Activated naive CD4-positive, alpha-beta T cell treated with anti-CD3 and anti-CD28 coated beads, Interleukin-2, amount 50 U/mL, for 24 hours (primary cell): ENCODE measurements at regions not wholly inside any gene's neighbourhood (a gene's known extent, or its start where the extent isn't known, plus 50 kb on each side); places are given as distances from the start of the nearest gene placed in this dataset.

Experiments
- H3K27ac Mint-ChIP-seq: one replicate; pipeline ENCODE4 v1.8.0; 2021; ENCODE audit warnings: mild to moderate bottlenecking, mixed read lengths
- H3K27me3 Mint-ChIP-seq: one replicate; pipeline ENCODE4 v1.8.0; 2021; ENCODE audit warnings: mixed read lengths
- H3K36me3 Mint-ChIP-seq: one replicate; pipeline ENCODE4 v1.8.0; 2021; ENCODE audit warnings: mixed read lengths
- H3K4me1 Mint-ChIP-seq: one replicate; pipeline ENCODE4 v1.8.0; 2021; ENCODE audit warnings: mixed read lengths
- H3K4me3 Mint-ChIP-seq: one replicate; pipeline ENCODE4 v1.8.0; 2021; ENCODE audit warnings: mild to moderate bottlenecking, mixed read lengths
- H3K9me3 Mint-ChIP-seq: one replicate; pipeline ENCODE4 v1.8.0; 2021; ENCODE audit warnings: mixed read lengths

DNA sequence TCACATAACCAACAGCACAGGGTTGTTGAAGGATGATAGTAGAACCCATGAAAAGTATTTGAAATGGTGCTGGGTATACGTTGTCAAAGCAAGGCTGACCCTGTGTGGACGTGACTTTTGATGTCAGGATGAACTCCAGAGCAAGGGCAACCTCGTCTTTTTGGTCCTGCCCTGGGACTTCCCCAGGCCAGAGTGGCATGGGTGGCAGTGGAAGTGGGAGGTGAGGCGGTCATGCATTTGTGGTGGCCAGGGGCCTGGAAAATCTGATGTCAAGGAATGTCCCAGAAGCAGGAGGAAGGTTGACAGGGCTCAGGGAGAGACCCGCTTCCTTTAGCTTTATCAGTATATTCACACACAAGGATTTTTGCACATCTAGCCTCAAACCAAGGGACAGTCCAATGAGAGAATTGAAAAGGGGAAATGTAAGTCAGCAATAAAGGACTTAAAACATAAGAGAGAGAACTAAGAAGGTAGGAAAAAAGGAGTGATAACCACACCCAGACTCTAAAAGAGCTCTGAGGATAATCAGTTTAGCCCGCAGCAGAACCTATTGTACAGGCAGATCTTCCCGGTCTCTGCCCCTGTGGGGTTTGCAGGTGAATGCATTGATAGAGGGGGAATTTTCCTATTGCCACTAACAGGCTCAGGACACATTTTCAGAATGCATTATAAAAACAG, 98.8 kb upstream of the HDGFL1 start:
- Mint-ChIP-seq H3K4me3 (no peak overlapping the region), H3K27ac (no peak overlapping the region)

DNA sequence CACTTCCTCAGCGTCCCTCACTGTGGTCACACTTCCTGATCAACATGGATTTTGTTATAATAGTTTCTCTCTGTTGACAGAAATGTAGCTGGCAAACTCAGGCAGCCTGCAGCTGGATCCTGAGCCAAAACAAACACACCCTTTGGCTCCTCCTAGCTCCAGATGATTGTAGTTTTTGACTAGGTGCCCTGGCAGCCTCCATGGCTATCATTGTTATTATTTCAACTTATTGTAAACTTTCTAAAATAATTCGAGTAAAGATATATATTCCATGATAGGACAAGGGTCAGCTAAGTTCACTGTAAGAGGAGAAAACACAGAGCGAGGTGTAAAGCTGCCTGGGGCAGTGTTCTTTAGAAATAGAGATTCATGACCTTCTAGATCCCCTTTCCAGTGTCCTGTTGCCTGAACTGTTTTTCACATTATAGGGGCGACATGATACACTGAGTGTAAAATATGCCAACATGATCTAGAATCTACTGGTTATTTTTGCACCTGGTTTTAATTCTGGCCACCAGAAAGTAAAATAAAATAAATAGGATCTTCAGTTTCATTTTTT, 98.2 kb upstream of the HDGFL1 start:
- no peak overlapping the region for H3K4me3 Mint-ChIP-seq
- H3K27me3 Mint-ChIP-seq = no peaks in the 10 kb centered on the region
- no peak overlapping the region for H3K27ac Mint-ChIP-seq
- no peaks in the 10 kb centered on the region for H3K36me3 Mint-ChIP-seq
- H3K4me1 Mint-ChIP-seq = no peaks in the 10 kb centered on the region
- no peaks in the 10 kb centered on the region for H3K9me3 Mint-ChIP-seq

More for the DNA sequence above, 98.8 kb upstream of the HDGFL1 start:
- no peaks in the 10 kb centered on the region for H3K27me3 Mint-ChIP-seq
- no peaks in the 10 kb centered on the region for H3K4me1 Mint-ChIP-seq
- H3K9me3 Mint-ChIP-seq = peaks cover 3% of the 10 kb centered on the region
- H3K36me3 Mint-ChIP-seq = no peaks in the 10 kb centered on the region

DNA sequence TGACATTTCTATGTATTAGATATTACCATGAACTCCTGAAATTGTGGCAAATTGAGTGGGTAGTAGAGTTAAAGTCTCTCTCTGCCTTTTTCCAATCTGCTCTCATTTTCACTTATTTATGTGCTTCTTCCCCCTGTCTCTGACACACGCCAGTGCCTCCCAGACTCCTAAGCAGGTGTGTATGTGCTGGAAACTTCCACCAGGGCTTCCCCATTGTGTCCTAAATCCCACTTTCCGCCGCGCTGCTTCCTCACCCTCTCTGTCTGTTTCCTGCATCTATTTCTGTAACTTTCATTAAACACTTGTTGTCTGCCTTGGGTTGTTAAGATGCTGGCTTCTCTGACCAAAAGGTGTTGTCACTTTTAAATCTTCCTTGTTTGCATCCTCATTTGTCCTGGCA, 97.6 kb upstream of the HDGFL1 start:
- no peak overlapping the region for H3K4me3 Mint-ChIP-seq
- no peaks in the 10 kb centered on the region for H3K4me1 Mint-ChIP-seq
- no peaks in the 10 kb centered on the region for H3K27me3 Mint-ChIP-seq
- H3K36me3 Mint-ChIP-seq = no peaks in the 10 kb centered on the region
- H3K27ac Mint-ChIP-seq = no peak overlapping the region
- no peaks in the 10 kb centered on the region for H3K9me3 Mint-ChIP-seq

DNA sequence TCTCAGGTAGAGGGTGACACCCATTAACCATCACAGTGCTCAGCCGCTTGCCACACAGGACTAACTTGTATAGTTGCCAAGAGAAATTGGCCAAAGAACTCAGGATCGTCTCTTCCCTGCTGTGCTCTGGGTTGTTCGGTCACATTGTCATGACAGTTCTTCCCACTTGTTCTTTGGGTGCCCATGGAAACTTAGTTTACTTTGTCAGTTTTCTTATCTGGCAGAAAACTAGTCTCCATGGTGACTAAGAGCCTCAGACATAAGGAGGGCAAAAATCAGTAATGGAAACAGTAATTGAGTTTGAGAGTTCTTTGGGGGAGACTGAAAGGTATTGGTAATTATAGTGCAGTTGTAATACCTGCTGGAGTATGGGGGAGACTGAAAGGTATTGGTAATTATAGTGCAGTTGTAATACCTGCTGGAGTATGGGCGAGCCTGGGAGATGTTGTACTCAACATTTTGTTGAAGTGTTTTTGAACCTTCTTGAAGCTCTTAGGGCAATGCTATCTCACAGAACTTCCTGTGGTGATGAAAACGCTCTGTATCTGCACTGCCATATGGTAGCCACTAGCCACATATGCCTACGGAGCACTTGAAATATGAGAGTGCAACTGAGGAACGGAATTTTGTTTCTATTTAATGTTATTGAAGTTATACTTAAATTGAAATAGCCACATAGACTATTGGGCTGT, 95.2 kb upstream of the HDGFL1 start:
- no peak overlapping the region for H3K4me3 Mint-ChIP-seq
- no peaks in the 10 kb centered on the region for H3K27me3 Mint-ChIP-seq
- no peaks in the 10 kb centered on the region for H3K36me3 Mint-ChIP-seq
- no peaks in the 10 kb centered on the region for H3K9me3 Mint-ChIP-seq
- H3K4me1 Mint-ChIP-seq = no peaks in the 10 kb centered on the region
- no peak overlapping the region for H3K27ac Mint-ChIP-seq

DNA sequence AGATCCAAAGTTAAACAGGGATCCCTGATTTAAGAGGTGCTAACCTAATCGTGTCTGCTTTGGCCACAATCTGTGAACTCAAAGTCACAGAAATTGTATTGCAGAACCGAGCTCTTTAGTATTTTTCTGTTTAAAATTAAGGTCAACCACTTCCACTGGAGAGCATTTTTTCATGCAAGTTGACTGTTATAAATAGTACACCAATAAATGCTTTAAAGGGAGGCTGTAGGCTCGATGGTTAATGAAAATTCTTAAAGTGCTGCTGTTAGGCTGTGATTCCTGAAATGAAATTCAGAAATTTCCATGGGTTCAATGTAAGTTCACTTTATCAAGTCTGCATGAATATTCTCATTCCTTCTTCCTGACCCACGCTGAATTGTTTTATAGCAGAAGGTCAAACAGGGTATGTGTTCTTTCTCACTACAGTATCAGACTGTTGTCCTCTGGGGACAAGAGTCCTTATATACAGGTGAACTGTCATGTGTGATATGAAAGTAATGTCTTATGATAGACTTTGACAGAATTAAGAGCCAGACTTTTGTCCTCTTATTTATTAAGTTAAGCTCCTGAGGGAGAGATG, 92.5 kb upstream of the HDGFL1 start:
- Mint-ChIP-seq H3K27ac (no peak overlapping the region), H3K36me3 (no peaks in the 10 kb centered on the region)

DNA sequence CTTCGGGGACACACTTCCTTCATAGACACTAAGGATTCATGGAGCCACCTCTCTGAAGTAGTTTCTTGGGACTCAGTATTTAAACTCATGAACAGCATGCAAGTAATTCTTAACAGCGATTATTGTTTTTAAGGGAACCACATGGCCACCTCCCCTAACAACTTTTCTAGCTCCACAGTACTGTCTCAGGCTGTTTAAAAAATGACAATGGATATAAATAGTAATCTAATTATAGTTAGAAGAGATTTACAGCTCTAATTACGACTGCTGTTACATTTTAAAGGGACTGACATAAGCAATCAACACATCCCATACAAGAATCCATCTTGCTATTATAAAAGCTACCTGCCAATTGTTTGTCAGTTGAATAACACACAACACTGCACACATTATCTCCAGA, 72.1 kb upstream of the HDGFL1 start:
- Mint-ChIP-seq H3K27ac (no peak overlapping the region), H3K27me3 (no peaks in the 10 kb centered on the region), H3K4me3 (no peak overlapping the region), H3K9me3 (no peaks in the 10 kb centered on the region), H3K4me1 (no peaks in the 10 kb centered on the region), H3K36me3 (no peaks in the 10 kb centered on the region)

More for the DNA sequence above, 92.5 kb upstream of the HDGFL1 start:
- peaks cover 7% of the 10 kb centered on the region for H3K9me3 Mint-ChIP-seq
- no peaks in the 10 kb centered on the region for H3K27me3 Mint-ChIP-seq
- H3K4me3 Mint-ChIP-seq = no peak overlapping the region
- H3K4me1 Mint-ChIP-seq = no peaks in the 10 kb centered on the region

DNA sequence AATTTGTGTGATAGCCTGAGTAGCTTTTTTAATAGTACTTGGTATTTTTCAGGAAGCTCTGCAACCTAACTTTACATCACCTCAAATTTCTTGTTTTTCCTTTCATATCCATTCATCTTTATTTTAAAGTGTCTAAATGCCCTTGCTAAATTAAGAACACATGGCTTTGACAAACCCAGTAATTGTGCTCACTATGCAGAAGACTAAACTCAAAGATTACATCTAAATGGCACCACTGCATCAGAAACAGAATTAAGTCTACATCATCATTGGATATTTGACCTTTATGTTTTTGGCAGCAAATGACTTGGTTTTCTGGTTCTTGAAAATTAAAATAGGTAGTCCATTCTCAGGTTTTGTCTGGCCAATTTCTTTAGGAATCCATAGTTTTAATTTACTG, 69.6 kb upstream of the HDGFL1 start:
- Mint-ChIP-seq H3K9me3 (no peaks in the 10 kb centered on the region), H3K27me3 (no peaks in the 10 kb centered on the region), H3K27ac (no peak overlapping the region), H3K4me1 (no peaks in the 10 kb centered on the region), H3K36me3 (no peaks in the 10 kb centered on the region), H3K4me3 (no peak overlapping the region)

DNA sequence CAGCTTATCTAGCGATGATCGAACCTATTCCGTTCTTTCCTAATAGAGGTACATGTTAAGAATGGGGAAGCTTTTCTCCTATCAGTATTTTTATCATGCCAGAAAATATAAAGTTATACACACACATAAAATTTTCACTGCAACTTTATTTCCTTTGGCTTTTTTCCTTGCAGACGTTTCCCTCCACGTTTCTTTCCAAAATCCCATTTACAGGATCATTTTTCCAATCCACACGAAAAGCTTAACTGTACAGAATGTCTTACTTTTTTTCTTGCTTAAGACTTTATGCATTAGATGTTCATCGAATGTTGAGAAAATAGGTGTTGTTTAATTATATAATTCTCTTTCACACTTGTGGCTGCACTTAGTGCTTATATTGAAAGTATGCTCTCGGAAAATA, 62.9 kb upstream of the HDGFL1 start:
- no peaks in the 10 kb centered on the region for H3K36me3 Mint-ChIP-seq
- peaks cover under 1% of the 10 kb centered on the region for H3K9me3 Mint-ChIP-seq
- no peak overlapping the region for H3K4me3 Mint-ChIP-seq
- H3K4me1 Mint-ChIP-seq = no peaks in the 10 kb centered on the region
- H3K27me3 Mint-ChIP-seq = no peaks in the 10 kb centered on the region
- no peak overlapping the region for H3K27ac Mint-ChIP-seq

DNA sequence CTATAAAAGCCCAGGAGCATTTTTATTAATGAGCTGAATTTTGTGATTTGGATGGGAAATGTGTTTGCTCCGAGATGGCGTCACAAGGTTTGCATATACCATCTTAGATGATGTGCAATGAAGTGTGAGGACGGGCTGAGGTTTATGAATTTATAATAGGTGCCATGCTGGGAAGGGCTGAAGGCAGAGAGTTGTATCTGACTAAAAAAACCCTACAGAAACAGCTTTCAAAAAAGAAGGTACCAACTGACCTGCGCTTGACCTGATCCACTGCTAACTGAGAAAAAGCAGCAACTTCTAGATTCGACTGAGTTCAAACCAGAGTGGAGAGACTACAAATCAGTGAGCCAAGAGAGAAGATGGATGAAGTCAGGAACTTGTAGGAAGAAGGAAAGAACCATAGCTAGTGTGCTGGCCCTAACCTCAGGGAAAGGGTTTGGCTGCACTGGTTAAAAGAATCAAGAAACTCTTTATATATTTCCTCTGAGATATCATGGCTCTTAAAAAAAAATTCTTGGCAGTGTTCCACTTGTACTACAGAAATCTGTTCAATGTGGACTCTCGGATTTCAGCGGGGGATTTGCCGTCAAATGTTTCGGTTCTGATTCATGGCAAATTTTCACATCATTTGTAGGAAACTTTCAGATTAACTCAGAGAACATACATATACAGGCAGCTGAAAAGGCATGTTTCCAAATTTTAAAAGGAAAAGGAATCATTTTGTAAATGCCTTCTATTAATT, 56.5 kb upstream of the HDGFL1 start:
- H3K9me3 Mint-ChIP-seq = peaks cover 13% of the 10 kb centered on the region
- H3K4me1 Mint-ChIP-seq = no peaks in the 10 kb centered on the region
- H3K27me3 Mint-ChIP-seq = no peaks in the 10 kb centered on the region
- no peak overlapping the region for H3K4me3 Mint-ChIP-seq
- H3K36me3 Mint-ChIP-seq = no peaks in the 10 kb centered on the region
- no peak overlapping the region for H3K27ac Mint-ChIP-seq

DNA sequence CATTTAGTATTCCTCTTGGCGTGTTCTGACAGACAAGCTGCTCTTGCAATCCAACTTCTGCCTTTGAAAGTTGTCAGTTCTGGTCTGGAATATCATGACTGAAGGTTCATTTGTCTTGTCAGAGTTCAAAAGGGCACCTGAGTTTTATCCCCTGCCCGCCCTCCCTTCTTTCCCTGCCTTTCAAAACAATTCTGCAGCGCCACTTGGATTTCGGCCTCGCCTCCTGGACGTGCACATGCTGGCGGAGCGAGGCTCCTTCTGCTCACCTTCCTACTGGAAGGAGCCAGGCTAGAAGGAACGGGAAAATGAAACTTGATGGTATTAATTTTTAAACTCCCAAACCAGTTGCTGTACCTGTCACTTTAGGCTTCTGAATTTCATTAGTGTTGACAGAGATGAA, 55.7 kb upstream of the HDGFL1 start:
- no peaks in the 10 kb centered on the region for H3K36me3 Mint-ChIP-seq
- H3K27ac Mint-ChIP-seq = no peak overlapping the region
- H3K9me3 Mint-ChIP-seq = peaks cover 13% of the 10 kb centered on the region
- H3K4me1 Mint-ChIP-seq = no peaks in the 10 kb centered on the region
- H3K4me3 Mint-ChIP-seq = no peak overlapping the region
- no peaks in the 10 kb centered on the region for H3K27me3 Mint-ChIP-seq

DNA sequence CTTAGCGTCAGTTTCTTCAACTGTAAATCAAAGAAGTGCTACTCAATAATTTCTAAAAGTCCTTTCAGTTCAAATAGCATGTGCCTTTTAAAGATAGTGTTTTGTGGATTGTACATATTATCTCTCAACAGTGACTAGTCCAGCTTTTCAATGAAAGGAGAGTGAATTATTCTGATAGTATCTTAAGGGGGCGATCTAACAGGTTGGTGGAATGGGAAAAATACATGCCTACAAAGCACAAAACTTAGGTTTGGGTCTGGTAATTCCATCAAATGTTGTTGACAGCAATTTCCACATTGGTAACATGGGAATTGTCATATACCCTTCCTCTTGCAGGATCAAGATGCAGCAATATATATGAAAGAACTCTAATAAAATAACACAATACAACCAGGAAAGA, 50.1 kb upstream of the HDGFL1 start:
- no peak overlapping the region for H3K4me3 Mint-ChIP-seq
- H3K27me3 Mint-ChIP-seq = no peaks in the 10 kb centered on the region
- H3K9me3 Mint-ChIP-seq = peaks cover 5% of the 10 kb centered on the region
- H3K4me1 Mint-ChIP-seq = no peaks in the 10 kb centered on the region
- no peaks in the 10 kb centered on the region for H3K36me3 Mint-ChIP-seq
- H3K27ac Mint-ChIP-seq = peak overlapping the region; percentile 24
